ENCODE measurements at regions not wholly inside any gene's neighbourhood (a gene's known extent, or its start where the extent isn't known, plus 50 kb on each side); places are given as distances from the start of the nearest gene placed in this dataset.

- no peak for DNase-seq (ENCODE audit: low read depth in 2 of 2)
Measured at GRCh38 chr11:122062763-122063162, 53.3 kb downstream of the BLID start.

GRCh38 chr11:122059565-122059964 is 56.5 kb downstream of the BLID start:
- no peak for DNase-seq (ENCODE audit: low read depth in 2 of 2)

GRCh38 chr11:122050021-122050690 is 65.9 kb downstream of the BLID start:
- DNase-seq (ENCODE audit: low read depth in 2 of 2), result peak in 1 of 2 donors; percentile 75

- DNase-seq (ENCODE audit: low read depth in 2 of 2), result peak in 1 of 2 donors; percentile 37
Measured at GRCh38 chr11:122048401-122048800, 67.6 kb downstream of the BLID start.

- peak in 1 of 2 donors; percentile 41 for DNase-seq (ENCODE audit: low read depth in 2 of 2)
Measured at GRCh38 chr11:122046846-122047245, 69.2 kb downstream of the BLID start.

- DNase-seq (ENCODE audit: low read depth in 2 of 2), result no peak
Measured at GRCh38 chr11:122046438-122046837, 69.6 kb downstream of the BLID start.

GRCh38 chr11:122045181-122045586 is 70.8 kb downstream of the BLID start:
- peak in 1 of 2 donors; percentile 88 for DNase-seq (ENCODE audit: low read depth in 2 of 2)

GRCh38 chr11:122044086-122044485 is 71.9 kb downstream of the BLID start:
- DNase-seq (ENCODE audit: low read depth in 2 of 2), result no peak

- DNase-seq (ENCODE audit: low read depth in 2 of 2), result no peak
Measured at GRCh38 chr11:122042981-122043380, 73.0 kb downstream of the BLID start.

- peak in 1 of 2 donors; percentile 25 for DNase-seq (ENCODE audit: low read depth in 2 of 2)
Measured at GRCh38 chr11:122040464-122040863, 75.6 kb downstream of the BLID start.

GRCh38 chr11:122038543-122038942 is 77.5 kb downstream of the BLID start:
- no peak for DNase-seq (ENCODE audit: low read depth in 2 of 2)

GRCh38 chr11:122037911-122038310 is 78.1 kb downstream of the BLID start:
- DNase-seq (ENCODE audit: low read depth in 2 of 2), result no peak

- DNase-seq (ENCODE audit: low read depth in 2 of 2), result no peak
Measured at GRCh38 chr11:122036493-122036892, 79.5 kb downstream of the BLID start.

GRCh38 chr11:122036018-122036417 is 80.0 kb downstream of the BLID start:
- DNase-seq (ENCODE audit: low read depth in 2 of 2), result no peak

GRCh38 chr11:122033631-122034030 is 82.4 kb downstream of the BLID start:
- DNase-seq (ENCODE audit: low read depth in 2 of 2), result no peak

- no peak for DNase-seq (ENCODE audit: low read depth in 2 of 2)
Measured at GRCh38 chr11:122033193-122033592, 82.8 kb downstream of the BLID start.

- no peak for DNase-seq (ENCODE audit: low read depth in 2 of 2)
Measured at GRCh38 chr11:122032317-122032716, 83.7 kb downstream of the BLID start.

GRCh38 chr11:122031813-122032212 is 84.2 kb downstream of the BLID start:
- DNase-seq (ENCODE audit: low read depth in 2 of 2), result no peak

GRCh38 chr11:122030286-122030685 is 85.7 kb downstream of the BLID start:
- DNase-seq (ENCODE audit: low read depth in 2 of 2), result no peak

- no peak for DNase-seq (ENCODE audit: low read depth in 2 of 2)
Measured at GRCh38 chr11:122028545-122028944, 87.5 kb downstream of the BLID start.

GRCh38 chr11:122028036-122028435 is 88.0 kb downstream of the BLID start:
- DNase-seq (ENCODE audit: low read depth in 2 of 2), result no peak

GRCh38 chr11:122025757-122026156 is 90.3 kb downstream of the BLID start:
- DNase-seq (ENCODE audit: low read depth in 2 of 2), result no peak

- no peak for DNase-seq (ENCODE audit: low read depth in 2 of 2)
Measured at GRCh38 chr11:122024278-122024677, 91.7 kb downstream of the BLID start.

All from dermis microvascular lymphatic vessel endothelial cell (primary cell).